K562 (cell line): ENCODE measurements at regions not wholly inside any gene's neighbourhood (a gene's known extent, or its start where the extent isn't known, plus 50 kb on each side); places are given as distances from the start of the nearest gene placed in this dataset.

Source experiments
- ATAC-seq: fragments of 200-7000 bp; cut with Tn5 transposase; 3 replicates; pipeline ENCODE4 v1.9.1; 2020; ENCODE audit warnings: moderate library complexity
- BruUV-seq: library from RNA; stranded (reverse); fragments of 400-500 nt; replicated peaks from 2 replicates; lab custom pipeline; 2021; lab: Mats Ljungman, UMichigan
- CTCF ChIA-PET: fragments of 300-600 bp; formaldehyde crosslinking; extraction: SDS; loops from one replicate; lab custom pipeline; 2021; ENCODE audit warnings: low intra/inter-chr PET ratio; lab: Yijun Ruan, JAX
- POLR2A ChIA-PET: fragments of 300-600, 350-650 bp; sonication (Branson Sonifier 250); formaldehyde crosslinking; extraction: SDS; loops from one replicate; lab custom pipeline; 2021; ENCODE audit warnings: antibody characterized with exemption, inconsistent platforms; lab: Yijun Ruan, JAX
- DNase-seq, 4 experiments: peaks; one replicate each; pipeline versions ENCODE4 v3.0.0 to v3.0.0-alpha.2; 2011 to 2018; ENCODE audit warnings: low spot score in 3 of 4, mixed read lengths in 3 of 4; ENCODE audit errors: extremely low read depth in 1 of 4
- FAIRE-seq: peaks from 2 replicates; lab custom pipeline; 2011; peaks lifted over from hg19 to GRCh38; lab: Jason Lieb, UNC
- H2AFZ ChIP-seq: 2 replicates; pipeline ENCODE4 v1.6.0; 2011; ENCODE audit warnings: low read depth, low read length, control low read depth, inconsistent platforms
- H3K27ac ChIP-seq: fragments of 200-600 bp; 3 replicates; pipeline ENCODE4 v1.8.0; 2011; ENCODE audit warnings: low read depth, mild to moderate bottlenecking, control low read depth, inconsistent platforms, low read length, moderate library complexity, mixed read lengths; ENCODE audit errors: extremely low read depth
- H3K27me3 ChIP-seq, 2 experiments: fragments of 300-600 bp in 1 of 2; 2 replicates in 1 of 2; 3 replicates in 1 of 2; pipeline versions ENCODE4 v1.6.0 to v1.8.0; 2011; ENCODE audit warnings: inconsistent platforms in 2 of 2, low read length in 2 of 2, mild to moderate bottlenecking in 1 of 2, mixed read lengths in 1 of 2, moderate library complexity in 1 of 2; ENCODE audit not compliant: control insufficient read depth in 2 of 2, insufficient read depth in 2 of 2
- H3K36me3 ChIP-seq: fragments of 300-600 bp; 3 replicates; pipeline ENCODE4 v1.8.0; 2011; ENCODE audit warnings: mild to moderate bottlenecking, low read length, inconsistent platforms; ENCODE audit not compliant: control insufficient read depth, insufficient read depth
- H3K4me1 ChIP-seq, 2 experiments: fragments of 200-600 bp in 1 of 2; replicated peaks in 1 of 2; 2 replicates in 1 of 2; 3 replicates in 1 of 2; pipeline versions ENCODE4 v1.5.1 to v1.8.0; 2011; ENCODE audit warnings: inconsistent platforms in 2 of 2, low read length in 2 of 2, mild to moderate bottlenecking in 1 of 2, mixed read lengths in 1 of 2, moderate library complexity in 1 of 2; ENCODE audit not compliant: control insufficient read depth in 2 of 2, insufficient read depth in 2 of 2
- H3K4me2 ChIP-seq: 2 replicates; pipeline ENCODE4 v1.6.1; 2011; ENCODE audit warnings: low read length, control low read depth, inconsistent platforms, mixed read lengths; ENCODE audit not compliant: insufficient read depth
- H3K4me3 ChIP-seq: fragments of 200-600 bp; sonication (generic), shearing (Covaris generic); 2 replicates; pipeline ENCODE4 v1.5.1; 2016; ENCODE audit warnings: control low read depth, inconsistent platforms
- H3K79me2 ChIP-seq: fragments of 200-600 bp; 3 replicates; pipeline ENCODE4 v1.8.0; 2011; ENCODE audit warnings: low read length, inconsistent platforms; ENCODE audit not compliant: control insufficient read depth, insufficient read depth
- H3K9ac ChIP-seq, 2 experiments: 2 replicates each; pipeline versions ENCODE4 v1.6.0 to v1.6.1; 2011; ENCODE audit warnings: low read depth in 2 of 2, low read length in 2 of 2, control low read depth in 1 of 2, inconsistent platforms in 1 of 2, mild to moderate bottlenecking in 1 of 2, mixed read lengths in 1 of 2; ENCODE audit not compliant: insufficient read depth in 1 of 2
- H3K9me1 ChIP-seq: one replicate; pipeline ENCODE4 v1.6.0; 2011; ENCODE audit warnings: inconsistent platforms, mild to moderate bottlenecking, low read length, moderate library complexity; ENCODE audit not compliant: control insufficient read depth, insufficient read depth
- H3K9me3 ChIP-seq: replicated peaks from 2 replicates; pipeline ENCODE4 v1.5.1; 2011; ENCODE audit warnings: low read depth, low read length, inconsistent platforms; ENCODE audit not compliant: control insufficient read depth, insufficient read depth
- H4K20me1 ChIP-seq: replicated peaks from 2 replicates; pipeline ENCODE4 v1.6.1; 2011; ENCODE audit warnings: low read length, inconsistent platforms, mixed read lengths; ENCODE audit not compliant: control insufficient read depth, insufficient read depth
- ESRRB ChIP-seq: fragments of 250-450 bp; sonication (Bioruptor Pico); IDR thresholded peaks from 2 replicates; pipeline ENCODE4 v1.5.0; 2020; ENCODE audit warnings: mild to moderate bottlenecking, moderate library complexity, borderline replicate concordance
- GABPB1 ChIP-seq: sonication (generic); formaldehyde crosslinking; IDR thresholded peaks from 2 replicates; pipeline ENCODE4 v1.8.0; 2022; ENCODE audit warnings: mild to moderate bottlenecking, missing genetic modification reagents
- MCM7 ChIP-seq, 2 experiments: fragments of 450-650 bp; IDR thresholded peaks; 2 replicates each; pipeline ENCODE4 v1.6.1; 2016 to 2018
- NCOA6 ChIP-seq: fragments of 450-650 bp; IDR thresholded peaks from 2 replicates; pipeline ENCODE4 v1.6.1; 2017; ENCODE audit warnings: mild to moderate bottlenecking
- SIX5 ChIP-seq, 2 experiments: IDR thresholded peaks; 2 replicates each; pipeline ENCODE4 v1.6.1; 2011; ENCODE audit warnings: low read length in 2 of 2, borderline replicate concordance in 1 of 2, low read depth in 1 of 2, mild to moderate bottlenecking in 1 of 2, moderate library complexity in 1 of 2; ENCODE audit not compliant: insufficient read depth in 1 of 2
- SLC30A9 ChIP-seq: fragments of 250-450 bp; sonication (Bioruptor Pico); IDR thresholded peaks from 2 replicates; pipeline ENCODE4 v1.8.0; 2022; ENCODE audit warnings: mild to moderate bottlenecking, moderate library complexity
- SMARCA4 ChIP-seq: fragments of 450-650 bp; IDR thresholded peaks from 2 replicates; pipeline ENCODE4 v1.6.1; 2016
- TCF7 ChIP-seq: sonication (generic); IDR thresholded peaks from 2 replicates; pipeline ENCODE4 v1.6.1; 2016; ENCODE audit warnings: antibody characterized with exemption, borderline replicate concordance
- TSC22D4 ChIP-seq: fragments of 450-650 bp; IDR thresholded peaks from 2 replicates; pipeline ENCODE4 v1.6.1; 2016; ENCODE audit warnings: missing genetic modification characterization, missing biosample characterization, control low read depth
- ZNF212 ChIP-seq: fragments of 450-650 bp; formaldehyde crosslinking; IDR thresholded peaks from 2 replicates; pipeline ENCODE4 v1.4.0; 2020; ENCODE audit warnings: mild to moderate bottlenecking
- ZNF449 ChIP-seq: fragments of 250-450 bp; sonication (Bioruptor Pico); IDR thresholded peaks from 2 replicates; pipeline ENCODE4 v1.8.0; 2022; ENCODE audit warnings: moderate library complexity, mild to moderate bottlenecking, inconsistent platforms
- WGBS: fragments of 100-300 bp; shearing (Covaris generic); methylation state at CpG from one replicate; pipeline ENCODE4 v1.1.6; 2016; ENCODE audit warnings: low coverage, mixed read lengths; ENCODE audit not compliant: insufficient coverage; ENCODE audit errors: missing lambda C conversion rate; 5-methylcytosine and 5-hydroxymethylcytosine counted together
- in situ Hi-C: fragments of 300-500 bp; cut with MboI; formaldehyde crosslinking; loops from 4 replicates; pipeline ENCODE4 v1.15.0; 2018; ENCODE audit warnings: inconsistent platforms, mixed read lengths
- intact Hi-C: fragments of 100-400 bp; cut with micrococcal nuclease; formaldehyde crosslinking; loops from 2 replicates; pipeline ENCODE4 v1.14.2; 2022
- TF ChIP-seq, protein P1 (sequence below): fragments of 150-350 bp; IDR thresholded peaks from 2 replicates; pipeline ENCODE4 v1.6.1; 2014; ENCODE audit warnings: low read depth, mild to moderate bottlenecking, low read length, borderline replicate concordance
- TF ChIP-seq, protein P2 (sequence below): fragments of 200-800 bp; sonication (Bioruptor generic); IDR thresholded peaks from 2 replicates; pipeline ENCODE4 v1.6.1; 2017; ENCODE audit warnings: missing genetic modification characterization, missing compliant biosample characterization
- TF ChIP-seq, protein P3 (sequence below): fragments of 450-650 bp; formaldehyde crosslinking; IDR thresholded peaks from 2 replicates; pipeline ENCODE4 v1.4.0; 2022; ENCODE audit warnings: missing genetic modification characterization
- TF ChIP-seq, protein P4 (sequence below): sonication (generic); formaldehyde crosslinking; IDR thresholded peaks from 2 replicates; pipeline ENCODE4 v1.8.0; 2022; ENCODE audit warnings: missing genetic modification reagents, mild to moderate bottlenecking, borderline replicate concordance

- H3K9me1 ChIP-seq, result no peaks in the 10 kb centered on the region
- POLR2A ChIA-PET, result no interaction called here
- no peak overlapping the region for H3K9ac ChIP-seq
- no peak for DNase-seq
- no peak for FAIRE-seq
- no peaks in the 10 kb centered on the region for H3K9me3 ChIP-seq
- intact Hi-C loops (no loop called here), in situ Hi-C loops (no loop called here)
- CTCF ChIA-PET, result no interaction called here
- TF ChIP-seq, protein P1, sequence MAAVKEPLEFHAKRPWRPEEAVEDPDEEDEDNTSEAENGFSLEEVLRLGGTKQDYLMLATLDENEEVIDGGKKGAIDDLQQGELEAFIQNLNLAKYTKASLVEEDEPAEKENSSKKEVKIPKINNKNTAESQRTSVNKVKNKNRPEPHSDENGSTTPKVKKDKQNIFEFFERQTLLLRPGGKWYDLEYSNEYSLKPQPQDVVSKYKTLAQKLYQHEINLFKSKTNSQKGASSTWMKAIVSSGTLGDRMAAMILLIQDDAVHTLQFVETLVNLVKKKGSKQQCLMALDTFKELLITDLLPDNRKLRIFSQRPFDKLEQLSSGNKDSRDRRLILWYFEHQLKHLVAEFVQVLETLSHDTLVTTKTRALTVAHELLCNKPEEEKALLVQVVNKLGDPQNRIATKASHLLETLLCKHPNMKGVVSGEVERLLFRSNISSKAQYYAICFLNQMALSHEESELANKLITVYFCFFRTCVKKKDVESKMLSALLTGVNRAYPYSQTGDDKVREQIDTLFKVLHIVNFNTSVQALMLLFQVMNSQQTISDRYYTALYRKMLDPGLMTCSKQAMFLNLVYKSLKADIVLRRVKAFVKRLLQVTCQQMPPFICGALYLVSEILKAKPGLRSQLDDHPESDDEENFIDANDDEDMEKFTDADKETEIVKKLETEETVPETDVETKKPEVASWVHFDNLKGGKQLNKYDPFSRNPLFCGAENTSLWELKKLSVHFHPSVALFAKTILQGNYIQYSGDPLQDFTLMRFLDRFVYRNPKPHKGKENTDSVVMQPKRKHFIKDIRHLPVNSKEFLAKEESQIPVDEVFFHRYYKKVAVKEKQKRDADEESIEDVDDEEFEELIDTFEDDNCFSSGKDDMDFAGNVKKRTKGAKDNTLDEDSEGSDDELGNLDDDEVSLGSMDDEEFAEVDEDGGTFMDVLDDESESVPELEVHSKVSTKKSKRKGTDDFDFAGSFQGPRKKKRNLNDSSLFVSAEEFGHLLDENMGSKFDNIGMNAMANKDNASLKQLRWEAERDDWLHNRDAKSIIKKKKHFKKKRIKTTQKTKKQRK, result no peak
- no peak for TF ChIP-seq ZNF212 (CRISPR knock-in tag)
- TF ChIP-seq, protein P2, sequence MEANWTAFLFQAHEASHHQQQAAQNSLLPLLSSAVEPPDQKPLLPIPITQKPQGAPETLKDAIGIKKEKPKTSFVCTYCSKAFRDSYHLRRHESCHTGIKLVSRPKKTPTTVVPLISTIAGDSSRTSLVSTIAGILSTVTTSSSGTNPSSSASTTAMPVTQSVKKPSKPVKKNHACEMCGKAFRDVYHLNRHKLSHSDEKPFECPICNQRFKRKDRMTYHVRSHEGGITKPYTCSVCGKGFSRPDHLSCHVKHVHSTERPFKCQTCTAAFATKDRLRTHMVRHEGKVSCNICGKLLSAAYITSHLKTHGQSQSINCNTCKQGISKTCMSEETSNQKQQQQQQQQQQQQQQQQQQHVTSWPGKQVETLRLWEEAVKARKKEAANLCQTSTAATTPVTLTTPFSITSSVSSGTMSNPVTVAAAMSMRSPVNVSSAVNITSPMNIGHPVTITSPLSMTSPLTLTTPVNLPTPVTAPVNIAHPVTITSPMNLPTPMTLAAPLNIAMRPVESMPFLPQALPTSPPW (CRISPR knock-in tag), result no peak
- no peak for TF ChIP-seq GABPB1 (CRISPR knock-in tag)
- TF ChIP-seq MCM7 (IDR thresholded peaks at IDR 0.05), result no peak
- TF ChIP-seq NCOA6, result no peak
- no peak for TF ChIP-seq ESRRB (CRISPR knock-in tag)
- TF ChIP-seq TSC22D4, result no peak
- TF ChIP-seq TCF7, result no peak
- TF ChIP-seq, protein P3, sequence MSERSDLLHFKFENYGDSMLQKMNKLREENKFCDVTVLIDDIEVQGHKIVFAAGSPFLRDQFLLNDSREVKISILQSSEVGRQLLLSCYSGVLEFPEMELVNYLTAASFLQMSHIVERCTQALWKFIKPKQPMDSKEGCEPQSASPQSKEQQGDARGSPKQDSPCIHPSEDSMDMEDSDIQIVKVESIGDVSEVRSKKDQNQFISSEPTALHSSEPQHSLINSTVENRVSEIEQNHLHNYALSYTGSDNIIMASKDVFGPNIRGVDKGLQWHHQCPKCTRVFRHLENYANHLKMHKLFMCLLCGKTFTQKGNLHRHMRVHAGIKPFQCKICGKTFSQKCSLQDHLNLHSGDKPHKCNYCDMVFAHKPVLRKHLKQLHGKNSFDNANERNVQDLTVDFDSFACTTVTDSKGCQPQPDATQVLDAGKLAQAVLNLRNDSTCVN (CRISPR knock-in tag), result no peak
- no peak for TF ChIP-seq SMARCA4
- TF ChIP-seq, protein P4, sequence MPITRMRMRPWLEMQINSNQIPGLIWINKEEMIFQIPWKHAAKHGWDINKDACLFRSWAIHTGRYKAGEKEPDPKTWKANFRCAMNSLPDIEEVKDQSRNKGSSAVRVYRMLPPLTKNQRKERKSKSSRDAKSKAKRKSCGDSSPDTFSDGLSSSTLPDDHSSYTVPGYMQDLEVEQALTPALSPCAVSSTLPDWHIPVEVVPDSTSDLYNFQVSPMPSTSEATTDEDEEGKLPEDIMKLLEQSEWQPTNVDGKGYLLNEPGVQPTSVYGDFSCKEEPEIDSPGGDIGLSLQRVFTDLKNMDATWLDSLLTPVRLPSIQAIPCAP (CRISPR knock-in tag), result no peak
- TF ChIP-seq SLC30A9 (CRISPR knock-in tag), result no peak
- no peak for TF ChIP-seq ZNF449 (CRISPR knock-in tag)
- no peak for TF ChIP-seq SIX5 (IDR thresholded peaks at IDR 0.05; ENCODE audit: borderline replicate concordance in 1 of 2, insufficient read depth in 1 of 2, low read depth in 1 of 2, low read length in 2 of 2)
- no peak overlapping the region for H3K4me2 ChIP-seq
- no peak for ATAC-seq
- no TSS peak for BruUV-seq
- H2AFZ ChIP-seq, result no peak overlapping the region
- no peak overlapping the region for H3K4me3 ChIP-seq
- H3K79me2 ChIP-seq, result no peaks in the 10 kb centered on the region
- 0% methylated on average over 1 of the region's 1 CpG for whole genome bisulfite sequencing
- H3K27ac ChIP-seq, result no peak overlapping the region
- no peaks in the 10 kb centered on the region for H3K4me1 ChIP-seq
- no peaks in the 10 kb centered on the region for H3K36me3 ChIP-seq
- H4K20me1 ChIP-seq, result no peaks in the 10 kb centered on the region
- no peaks in the 10 kb centered on the region for H3K27me3 ChIP-seq
These were observed 527.7 kb downstream of the RPS29 start for GRCh38 chr14:49058511-49058910.
